GM08714 (cell line): ENCODE measurements at regions not wholly inside any gene's neighbourhood (a gene's known extent, or its start where the extent isn't known, plus 50 kb on each side); places are given as distances from the start of the nearest gene placed in this dataset.
"Not testable (repeated sequence)": the region's sequence is repeated elsewhere in the genome, so short reads cannot be mapped to it uniquely, and the experiment has no call there.

Experiments
- H3K4me3 ChIP-seq: fragments of 200-500 bp; sonication (Bioruptor generic); 2 replicates; pipeline ENCODE4 v1.5.1; 2014; ENCODE audit warnings: mild to moderate bottlenecking, low read length, inconsistent platforms
- ZNF274 ChIP-seq: IDR thresholded peaks from 2 replicates; pipeline ENCODE4 v1.6.1; 2012; ENCODE audit warnings: mild to moderate bottlenecking, low read depth, low read length

DNA sequence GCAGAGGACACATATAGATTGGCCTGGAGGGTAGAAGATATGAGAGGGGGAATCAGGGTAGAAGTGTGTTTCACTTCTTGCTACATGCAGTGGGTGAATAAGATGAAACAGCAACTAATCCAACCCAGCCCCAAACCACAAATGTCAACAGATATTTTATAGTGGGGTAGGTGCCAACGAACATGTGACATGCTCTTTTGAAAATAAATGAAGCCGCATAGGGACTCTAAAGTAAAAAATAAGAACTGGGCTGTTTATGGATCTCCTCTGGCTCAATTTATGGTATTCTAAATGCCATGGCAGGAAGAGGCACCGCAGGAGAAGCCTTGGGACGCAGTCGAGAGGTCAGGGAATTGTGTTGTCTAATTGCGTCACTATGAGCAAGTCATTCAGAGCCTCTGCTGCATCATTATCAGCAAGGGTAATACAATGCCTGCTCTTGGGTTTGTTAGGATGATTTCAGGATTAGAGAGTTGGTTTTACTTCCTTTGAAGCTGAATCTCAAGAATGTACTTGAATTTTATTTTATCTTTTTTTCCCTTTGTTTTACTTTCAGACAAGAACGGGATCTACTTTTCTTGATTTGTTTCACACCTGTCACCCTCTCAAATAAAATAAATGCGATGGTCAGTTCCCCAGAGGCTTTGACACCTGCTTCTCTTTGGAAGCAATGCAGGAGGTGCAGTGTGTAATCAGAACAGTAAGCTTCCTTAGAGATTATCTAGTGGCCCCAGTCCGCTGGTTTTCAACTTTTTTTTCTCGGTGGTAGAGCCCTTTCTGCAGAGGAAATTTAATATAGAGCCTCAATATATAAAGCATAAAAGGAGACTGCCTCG lies 375.6 kb upstream of the CLINT1 start:
- no peak overlapping the region for H3K4me3 ChIP-seq

DNA sequence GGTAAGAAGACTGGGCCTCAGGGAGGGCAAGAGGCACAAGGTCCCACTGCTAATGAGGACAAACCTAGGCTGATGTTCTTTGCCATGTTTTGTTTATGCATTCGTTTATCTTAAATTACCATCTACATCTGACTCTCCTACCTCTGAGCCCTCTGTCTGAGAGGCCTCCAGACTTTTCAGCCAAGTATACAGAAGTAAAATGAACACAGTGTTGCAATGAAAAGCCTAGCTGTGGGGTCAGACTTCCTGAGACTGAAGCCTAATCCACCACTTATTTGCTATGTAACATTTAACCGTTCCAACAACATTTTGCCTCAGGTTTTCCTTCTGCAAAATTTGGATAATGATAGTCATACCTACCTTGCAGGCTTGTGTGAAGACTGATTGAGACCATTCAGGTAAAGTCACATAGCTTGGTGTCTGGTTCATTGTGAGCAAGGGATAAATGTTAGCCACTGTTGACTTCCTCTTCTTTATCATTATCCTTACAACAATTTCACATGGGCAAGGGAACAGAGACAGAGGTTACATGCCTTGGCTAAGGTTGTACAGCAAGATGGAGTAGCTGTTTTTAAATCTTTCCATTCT lies 374.9 kb upstream of the CLINT1 start:
- TF ChIP-seq ZNF274, result no peak
- H3K4me3 ChIP-seq, result no peak overlapping the region

More for the DNA sequence above, 375.6 kb upstream of the CLINT1 start:
- TF ChIP-seq ZNF274, result no peak

DNA sequence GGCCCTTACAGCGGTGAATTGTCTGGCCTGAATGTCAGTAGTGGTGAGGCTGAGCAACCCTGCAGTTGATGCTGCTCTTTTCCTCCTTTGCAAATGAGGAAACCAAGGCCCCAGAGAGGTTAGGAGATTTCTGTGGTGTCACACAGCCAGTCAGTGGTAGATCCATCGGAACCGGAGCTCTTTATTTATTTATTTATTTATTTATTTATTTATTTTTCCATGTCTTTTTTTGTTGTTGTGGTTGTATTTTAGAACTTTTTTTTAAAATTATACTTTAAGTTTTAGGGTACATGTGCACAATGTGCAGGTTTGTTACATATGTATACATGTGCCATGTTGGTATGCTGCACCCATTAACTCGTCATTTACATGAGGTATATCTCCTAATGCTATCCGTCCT lies 368.4 kb upstream of the CLINT1 start:
- not testable (repeated sequence) for H3K4me3 ChIP-seq

DNA sequence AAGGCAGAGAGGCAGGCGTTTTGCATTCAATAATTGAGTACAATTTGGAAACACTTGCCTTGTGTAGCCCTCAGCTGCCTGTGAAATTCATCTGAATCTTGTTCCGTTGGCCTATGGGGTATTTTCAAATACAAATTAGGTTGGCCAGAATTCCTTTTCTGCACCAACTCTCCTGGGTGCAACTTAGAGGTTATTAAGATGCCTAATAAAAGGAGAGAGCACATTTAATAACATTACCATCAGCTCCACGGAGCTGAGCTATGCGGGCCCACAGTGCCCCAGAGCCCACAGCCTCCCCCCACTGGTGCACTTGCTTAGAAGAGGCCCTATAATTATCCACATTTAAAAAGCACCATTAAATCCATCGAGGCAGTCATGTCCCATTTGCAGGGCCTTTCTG lies 367.6 kb upstream of the CLINT1 start:
- no peak for TF ChIP-seq ZNF274
- H3K4me3 ChIP-seq, result no peak overlapping the region

DNA sequence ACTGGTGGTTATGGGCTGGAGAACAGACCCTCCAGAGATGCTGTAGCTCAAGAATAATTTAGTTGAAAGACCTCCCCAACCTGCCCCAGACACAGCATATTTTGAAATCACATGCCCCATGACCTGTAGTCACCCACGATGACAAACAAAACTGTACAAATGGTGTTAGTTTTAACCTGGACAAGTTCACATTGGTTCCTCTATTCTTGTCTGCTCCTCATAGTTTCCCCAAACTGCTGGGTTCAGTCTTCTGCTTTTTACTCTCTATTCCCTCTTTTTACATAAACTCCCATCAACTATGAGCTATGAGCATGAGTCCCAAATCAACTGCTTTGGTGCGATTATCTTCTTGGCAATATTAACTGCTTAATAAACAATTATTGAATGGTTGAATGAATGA lies 365.3 kb upstream of the CLINT1 start:
- no peak for TF ChIP-seq ZNF274
- H3K4me3 ChIP-seq, result no peak overlapping the region

DNA sequence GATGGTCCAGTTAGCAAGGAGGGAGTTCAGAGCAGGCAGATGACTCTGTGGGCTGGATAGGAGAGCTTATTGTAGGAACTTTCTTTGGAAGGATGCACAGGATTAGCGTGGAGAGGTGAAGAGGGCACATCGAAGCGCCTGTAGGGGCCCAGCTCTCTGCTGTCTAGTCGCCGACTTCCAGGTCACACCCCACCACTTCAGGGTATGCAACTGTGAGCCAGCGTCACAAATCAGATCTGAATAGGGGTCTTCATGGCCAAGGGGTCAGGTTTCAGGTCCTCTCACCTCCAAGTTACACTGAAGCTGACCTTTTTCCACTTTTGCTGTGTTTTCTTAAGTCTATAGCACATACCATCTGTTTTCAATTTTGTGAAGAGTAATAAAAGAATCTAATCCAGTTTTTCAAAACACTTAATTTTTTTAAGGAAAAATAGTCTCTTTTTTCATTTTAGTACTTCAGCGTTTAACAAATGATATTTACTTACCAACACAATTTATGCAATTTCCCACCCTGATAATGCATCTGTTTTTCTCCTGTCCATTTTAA lies 364.2 kb upstream of the CLINT1 start:
- no peak overlapping the region for H3K4me3 ChIP-seq
- TF ChIP-seq ZNF274, result no peak

DNA sequence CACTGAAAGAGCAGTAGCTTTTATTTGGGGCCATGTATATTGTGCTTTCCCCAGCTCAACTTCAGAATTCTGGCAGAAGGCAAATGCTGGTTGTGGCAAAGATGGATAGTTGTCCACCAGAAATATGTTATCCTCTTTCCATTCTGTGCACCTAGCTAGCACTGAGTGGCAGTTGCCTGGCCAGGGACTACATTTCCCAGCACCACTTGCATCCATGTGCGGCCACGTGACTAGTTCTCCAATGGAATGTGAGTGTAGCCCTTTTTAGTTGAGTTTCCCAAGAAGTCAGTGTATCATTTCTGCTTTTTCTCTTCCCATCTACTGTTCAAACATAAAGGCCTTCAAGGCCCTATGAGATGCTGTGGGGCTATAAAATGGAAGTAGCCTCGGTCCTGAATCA lies 354.0 kb upstream of the CLINT1 start:
- TF ChIP-seq ZNF274, result no peak
- H3K4me3 ChIP-seq, result no peak overlapping the region

DNA sequence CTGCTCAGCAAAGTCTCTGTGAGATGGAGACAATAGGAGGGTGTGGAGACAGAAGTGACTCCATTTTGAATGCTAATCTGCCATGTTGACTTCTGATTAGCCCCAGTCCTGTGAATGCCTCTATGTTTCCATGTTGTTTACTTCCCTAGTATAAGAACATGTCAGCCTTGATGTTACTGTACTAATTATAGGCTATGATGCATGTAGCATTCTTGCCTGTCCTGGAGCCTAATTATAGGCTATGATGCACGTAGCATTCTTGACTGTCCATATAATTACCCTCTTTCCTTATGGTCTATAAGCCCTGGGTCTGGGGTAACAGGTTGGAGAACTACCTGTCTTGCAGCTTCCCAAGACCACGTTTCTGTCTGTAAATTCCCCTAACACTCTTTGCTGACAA lies 353.3 kb upstream of the CLINT1 start:
- no peak for TF ChIP-seq ZNF274
- no peak overlapping the region for H3K4me3 ChIP-seq

DNA sequence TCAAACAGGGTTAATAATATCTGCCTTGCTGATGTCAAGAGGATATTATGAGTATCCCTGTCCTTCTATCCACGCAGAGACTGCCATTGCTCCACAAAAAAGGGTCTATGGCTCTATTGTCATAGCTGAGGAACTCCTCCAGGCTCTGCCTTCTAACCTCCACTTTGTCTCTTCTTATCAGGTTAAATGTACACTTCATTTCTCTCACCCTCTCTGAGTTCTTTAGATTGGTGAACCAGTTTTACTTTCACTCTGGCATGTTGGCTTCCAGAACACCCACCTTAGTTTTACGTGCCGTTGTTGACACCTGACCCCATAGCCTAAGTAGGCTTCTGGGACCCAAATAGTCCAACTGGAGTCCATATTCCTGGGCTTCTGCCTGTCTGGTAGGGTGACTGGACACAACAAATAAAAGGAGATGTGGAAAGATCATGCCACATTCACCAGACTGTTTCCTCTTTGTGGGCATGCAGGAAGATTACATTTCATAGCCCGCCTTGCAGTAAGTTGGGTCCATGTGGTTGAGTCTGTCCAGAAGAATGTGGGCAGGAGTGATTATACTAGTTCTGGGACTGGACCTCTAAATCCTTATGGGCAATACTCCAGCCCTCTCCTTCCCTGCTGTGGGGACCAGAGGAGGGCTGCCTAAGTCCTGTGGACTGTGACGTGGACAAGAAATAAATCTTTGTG lies 350.4 kb upstream of the CLINT1 start:
- H3K4me3 ChIP-seq, result no peak overlapping the region
- no peak for TF ChIP-seq ZNF274

DNA sequence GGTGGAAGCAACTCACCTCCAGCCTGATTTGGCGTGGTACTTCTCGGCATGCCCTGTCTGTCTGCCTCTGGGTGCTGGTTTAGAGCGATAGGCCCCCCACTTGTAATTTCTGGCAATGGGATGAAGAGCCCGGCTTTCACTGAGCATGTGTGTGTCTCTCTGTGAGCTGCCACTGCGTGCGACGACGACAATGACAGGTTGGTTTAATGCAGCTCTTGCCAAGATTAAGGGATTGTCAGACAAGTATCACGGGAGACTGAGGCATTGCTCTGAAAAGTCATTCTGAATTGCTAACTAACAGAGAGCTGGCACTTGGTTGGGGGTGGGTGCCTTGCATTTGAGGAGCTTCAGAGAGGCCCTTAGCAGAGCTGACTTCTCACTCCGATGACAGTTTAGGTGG lies 348.8 kb upstream of the CLINT1 start:
- no peak overlapping the region for H3K4me3 ChIP-seq
- no peak for TF ChIP-seq ZNF274

DNA sequence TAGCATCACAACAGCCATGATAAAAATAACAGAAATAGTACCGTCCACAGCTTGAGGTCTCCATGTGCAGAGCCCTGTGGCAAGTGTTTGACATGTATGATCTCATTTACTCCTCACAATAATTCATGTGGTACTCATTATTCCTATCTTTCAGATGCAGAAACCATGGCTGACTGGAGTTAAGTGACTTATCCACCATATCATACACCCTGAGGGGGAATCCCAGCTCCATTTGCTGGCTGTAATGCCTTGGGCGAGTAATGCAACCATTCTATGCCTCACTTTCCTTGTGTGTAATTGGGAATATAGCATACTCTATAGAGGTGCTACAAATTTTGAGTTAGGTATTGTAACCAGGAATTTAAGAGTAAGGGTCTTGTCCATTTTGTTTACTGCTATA lies 347.0 kb upstream of the CLINT1 start:
- no peak overlapping the region for H3K4me3 ChIP-seq
- TF ChIP-seq ZNF274, result no peak

DNA sequence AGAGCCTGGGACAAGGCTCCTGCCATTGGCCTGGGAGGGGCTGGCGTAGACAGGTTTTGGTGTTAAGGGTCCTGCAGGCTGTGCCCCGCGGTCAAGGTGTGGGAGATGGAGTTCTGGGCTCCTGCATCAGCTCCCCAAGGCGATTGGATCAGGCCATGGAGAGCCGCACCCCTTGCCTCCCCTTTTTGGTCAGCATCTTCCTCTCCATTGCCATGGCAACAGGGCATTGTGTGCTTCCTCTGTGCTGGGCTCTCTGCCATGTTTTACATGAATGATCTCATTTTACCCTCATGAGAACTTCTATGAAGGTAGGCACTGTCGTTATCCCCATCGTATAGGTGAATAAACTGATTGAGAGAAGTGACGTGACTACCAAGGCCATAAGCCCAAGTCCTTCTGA lies 344.3 kb upstream of the CLINT1 start:
- no peak overlapping the region for H3K4me3 ChIP-seq
- no peak for TF ChIP-seq ZNF274

DNA sequence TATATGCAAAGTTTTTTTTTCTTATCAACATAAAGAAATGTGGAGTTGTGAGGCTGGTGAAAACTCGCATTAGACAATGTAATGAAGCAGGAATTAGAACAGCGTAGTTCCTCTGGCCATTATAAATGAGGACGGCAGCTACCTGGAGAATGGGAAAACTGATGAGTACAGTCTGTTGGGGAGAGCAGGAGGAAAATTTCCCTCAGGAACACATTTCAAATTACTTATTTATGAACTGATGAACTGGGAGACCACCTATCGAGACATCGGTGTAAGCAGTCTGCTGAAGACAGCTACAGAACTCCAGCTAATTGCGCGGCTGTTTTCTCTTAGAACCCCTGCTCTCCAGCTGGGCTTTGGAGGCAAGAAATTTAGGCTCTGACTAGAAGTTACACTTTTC lies 343.9 kb upstream of the CLINT1 start:
- H3K4me3 ChIP-seq, result no peak overlapping the region
- TF ChIP-seq ZNF274, result no peak

DNA sequence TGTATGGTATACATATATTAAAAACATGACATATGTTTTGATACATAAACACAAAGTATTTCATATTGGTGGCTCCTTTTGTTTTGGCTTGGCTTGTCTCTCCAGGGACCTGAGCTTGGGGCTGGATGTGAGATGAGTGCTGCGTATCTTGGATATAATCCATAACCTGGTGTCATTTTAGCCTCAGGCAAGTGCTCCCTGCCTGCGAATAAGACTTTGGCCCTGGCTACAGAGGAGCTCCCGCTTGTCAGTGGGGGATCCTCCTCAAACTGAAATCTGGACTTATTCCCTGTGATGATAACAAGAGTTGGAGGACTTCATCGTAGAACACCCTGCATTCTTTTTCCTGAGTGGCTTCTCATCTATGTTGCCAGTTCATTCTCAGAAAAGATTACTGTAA lies 341.7 kb upstream of the CLINT1 start:
- TF ChIP-seq ZNF274, result no peak
- no peak overlapping the region for H3K4me3 ChIP-seq

DNA sequence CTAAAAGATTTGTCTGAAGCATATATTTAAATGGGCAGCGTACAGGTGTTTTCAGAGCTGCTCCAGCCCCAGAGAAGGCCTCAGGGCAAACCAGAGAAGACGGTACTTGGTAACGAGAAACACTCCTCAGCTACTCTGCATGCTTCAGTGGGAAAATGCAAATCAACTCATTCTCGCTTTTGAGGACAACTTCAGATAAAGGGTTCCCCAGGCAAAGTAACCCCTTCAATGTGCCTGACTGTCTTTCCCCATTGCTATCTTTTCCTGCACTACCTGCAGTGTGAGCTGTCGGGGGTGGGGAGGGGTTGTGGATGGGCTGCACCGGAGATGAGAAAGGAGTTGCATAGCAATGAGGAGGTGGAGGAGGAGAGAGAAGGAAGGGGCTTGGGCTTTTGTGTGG lies 339.7 kb upstream of the CLINT1 start:
- no peak overlapping the region for H3K4me3 ChIP-seq

More for the DNA sequence above, 339.7 kb upstream of the CLINT1 start:
- TF ChIP-seq ZNF274, result no peak
